ENCODE measurements at regions not wholly inside any gene's neighbourhood (a gene's known extent, or its start where the extent isn't known, plus 50 kb on each side); places are given as distances from the start of the nearest gene placed in this dataset.

- intact Hi-C loops (cut with micrococcal nuclease) = no loop called here
- no peak for DNase-seq
- H3K27ac Mint-ChIP-seq = no peak overlapping the region
- peaks cover 3% of the 10 kb centered on the region for H3K27me3 Mint-ChIP-seq
- H3K9me3 Mint-ChIP-seq = no peaks in the 10 kb centered on the region
- H3K4me1 Mint-ChIP-seq (ENCODE audit: low read depth) = no peaks in the 10 kb centered on the region
- no peak overlapping the region for H3K4me3 Mint-ChIP-seq
- POLR2A ChIA-PET = no interaction called here
- H3K36me3 Mint-ChIP-seq = no peaks in the 10 kb centered on the region
- CTCF ChIA-PET = no interaction called here
These were observed 70.9 kb upstream of the PLEKHG1 start for GRCh38 chr6:150528648-150529285.

GRCh38 chr6:150529646-150530045 lies 70.0 kb upstream of the PLEKHG1 start:
- Mint-ChIP-seq H3K4me3 (no peak overlapping the region), H3K36me3 (no peaks in the 10 kb centered on the region), H3K4me1 (ENCODE audit: low read depth) (no peaks in the 10 kb centered on the region), H3K27ac (no peak overlapping the region), H3K9me3 (no peaks in the 10 kb centered on the region), H3K27me3 (peaks cover 6% of the 10 kb centered on the region)
- ChIA-PET POLR2A (no interaction called here), CTCF (no interaction called here)
- DNase-seq = no peak
- intact Hi-C loops (cut with micrococcal nuclease) = no loop called here

GRCh38 chr6:150531957-150532356 lies 67.7 kb upstream of the PLEKHG1 start:
- Mint-ChIP-seq H3K4me1 (ENCODE audit: low read depth) (no peaks in the 10 kb centered on the region), H3K4me3 (no peak overlapping the region), H3K27me3 (peaks cover 6% of the 10 kb centered on the region), H3K9me3 (no peaks in the 10 kb centered on the region), H3K36me3 (no peaks in the 10 kb centered on the region), H3K27ac (no peak overlapping the region)
- CTCF ChIA-PET = no interaction called here
- intact Hi-C loops (cut with micrococcal nuclease) = no loop called here
- no peak for DNase-seq
- POLR2A ChIA-PET = no interaction called here

GRCh38 chr6:150534553-150534952 lies 65.1 kb upstream of the PLEKHG1 start:
- no peak for DNase-seq
- H3K4me1 Mint-ChIP-seq (ENCODE audit: low read depth) = no peaks in the 10 kb centered on the region
- H3K9me3 Mint-ChIP-seq = no peaks in the 10 kb centered on the region
- intact Hi-C loops (cut with micrococcal nuclease) = no loop called here
- no peak overlapping the region for H3K4me3 Mint-ChIP-seq
- CTCF ChIA-PET = no interaction called here
- POLR2A ChIA-PET = no interaction called here
- H3K36me3 Mint-ChIP-seq = no peaks in the 10 kb centered on the region
- no peak overlapping the region for H3K27ac Mint-ChIP-seq
- H3K27me3 Mint-ChIP-seq = peaks cover 12% of the 10 kb centered on the region

- no peak overlapping the region for H3K4me3 Mint-ChIP-seq
- H3K27me3 Mint-ChIP-seq = peaks cover 13% of the 10 kb centered on the region
- CTCF ChIA-PET = no interaction called here
- intact Hi-C loops (cut with micrococcal nuclease) = no loop called here
- no peak overlapping the region for H3K27ac Mint-ChIP-seq
- POLR2A ChIA-PET = no interaction called here
- H3K4me1 Mint-ChIP-seq (ENCODE audit: low read depth) = no peaks in the 10 kb centered on the region
- no peaks in the 10 kb centered on the region for H3K36me3 Mint-ChIP-seq
- no peak for DNase-seq
- no peaks in the 10 kb centered on the region for H3K9me3 Mint-ChIP-seq
These were observed 64.4 kb upstream of the PLEKHG1 start for GRCh38 chr6:150535151-150535804.

- Mint-ChIP-seq H3K27me3 (peaks cover 16% of the 10 kb centered on the region), H3K4me3 (no peak overlapping the region), H3K9me3 (no peaks in the 10 kb centered on the region), H3K27ac (no peak overlapping the region), H3K4me1 (ENCODE audit: low read depth) (no peaks in the 10 kb centered on the region), H3K36me3 (no peaks in the 10 kb centered on the region)
- intact Hi-C loops (cut with micrococcal nuclease) = no loop called here
- POLR2A ChIA-PET = no interaction called here
- CTCF ChIA-PET = no interaction called here
- no peak for DNase-seq
These were observed 63.9 kb upstream of the PLEKHG1 start for GRCh38 chr6:150535818-150536220.

- ChIA-PET CTCF (no interaction called here), POLR2A (no interaction called here)
- DNase-seq = no peak
- H3K9me3 Mint-ChIP-seq = no peaks in the 10 kb centered on the region
- H3K4me1 Mint-ChIP-seq (ENCODE audit: low read depth) = no peaks in the 10 kb centered on the region
- no peak overlapping the region for H3K27ac Mint-ChIP-seq
- no peaks in the 10 kb centered on the region for H3K36me3 Mint-ChIP-seq
- no peak overlapping the region for H3K4me3 Mint-ChIP-seq
- intact Hi-C loops (cut with micrococcal nuclease) = no loop called here
- H3K27me3 Mint-ChIP-seq = peaks cover 16% of the 10 kb centered on the region
These were observed 62.9 kb upstream of the PLEKHG1 start for GRCh38 chr6:150536835-150537234.

- H3K9me3 Mint-ChIP-seq = no peaks in the 10 kb centered on the region
- POLR2A ChIA-PET = no interaction called here
- no peak for DNase-seq
- H3K4me3 Mint-ChIP-seq = no peak overlapping the region
- H3K4me1 Mint-ChIP-seq (ENCODE audit: low read depth) = no peaks in the 10 kb centered on the region
- H3K36me3 Mint-ChIP-seq = no peaks in the 10 kb centered on the region
- CTCF ChIA-PET = no interaction called here
- intact Hi-C loops (cut with micrococcal nuclease) = no loop called here
- peaks cover 16% of the 10 kb centered on the region for H3K27me3 Mint-ChIP-seq
- H3K27ac Mint-ChIP-seq = no peak overlapping the region
These were observed 62.2 kb upstream of the PLEKHG1 start for GRCh38 chr6:150537491-150537890.

- H3K27ac Mint-ChIP-seq = no peak overlapping the region
- intact Hi-C loops (cut with micrococcal nuclease) = no loop called here
- H3K4me1 Mint-ChIP-seq (ENCODE audit: low read depth) = no peaks in the 10 kb centered on the region
- CTCF ChIA-PET = no interaction called here
- H3K27me3 Mint-ChIP-seq = peaks cover 16% of the 10 kb centered on the region
- H3K9me3 Mint-ChIP-seq = no peaks in the 10 kb centered on the region
- no peak overlapping the region for H3K4me3 Mint-ChIP-seq
- H3K36me3 Mint-ChIP-seq = no peaks in the 10 kb centered on the region
- no peak for DNase-seq
- POLR2A ChIA-PET = no interaction called here
These were observed 61.8 kb upstream of the PLEKHG1 start for GRCh38 chr6:150537893-150538292.

- CTCF ChIA-PET = no interaction called here
- POLR2A ChIA-PET = no interaction called here
- H3K27ac Mint-ChIP-seq = no peak overlapping the region
- no peaks in the 10 kb centered on the region for H3K4me1 Mint-ChIP-seq (ENCODE audit: low read depth)
- H3K9me3 Mint-ChIP-seq = no peaks in the 10 kb centered on the region
- DNase-seq = no peak
- peaks cover 21% of the 10 kb centered on the region for H3K27me3 Mint-ChIP-seq
- intact Hi-C loops (cut with micrococcal nuclease) = no loop called here
- H3K36me3 Mint-ChIP-seq = no peaks in the 10 kb centered on the region
- H3K4me3 Mint-ChIP-seq = no peak overlapping the region
These were observed 60.6 kb upstream of the PLEKHG1 start for GRCh38 chr6:150539111-150539510.

GRCh38 chr6:150539568-150539967 lies 60.1 kb upstream of the PLEKHG1 start:
- intact Hi-C loops (cut with micrococcal nuclease) = no loop called here
- no peaks in the 10 kb centered on the region for H3K9me3 Mint-ChIP-seq
- H3K4me3 Mint-ChIP-seq = no peak overlapping the region
- no peaks in the 10 kb centered on the region for H3K4me1 Mint-ChIP-seq (ENCODE audit: low read depth)
- H3K36me3 Mint-ChIP-seq = no peaks in the 10 kb centered on the region
- ChIA-PET POLR2A (no interaction called here), CTCF (no interaction called here)
- H3K27ac Mint-ChIP-seq = no peak overlapping the region
- no peak for DNase-seq
- peaks cover 20% of the 10 kb centered on the region for H3K27me3 Mint-ChIP-seq

GRCh38 chr6:150541576-150541975 lies 58.1 kb upstream of the PLEKHG1 start:
- H3K27ac Mint-ChIP-seq = no peak overlapping the region
- no peaks in the 10 kb centered on the region for H3K36me3 Mint-ChIP-seq
- intact Hi-C loops (cut with micrococcal nuclease) = no loop called here
- CTCF ChIA-PET = interaction anchor here (1.3 kb wide), 1 partner anchor 123 kb away, joined by 4 read pairs; no protein-coding TSS in a partner anchor
- H3K9me3 Mint-ChIP-seq = no peaks in the 10 kb centered on the region
- H3K27me3 Mint-ChIP-seq = peaks cover 18% of the 10 kb centered on the region
- no peak for DNase-seq
- POLR2A ChIA-PET = no interaction called here
- no peak overlapping the region for H3K4me3 Mint-ChIP-seq
- peaks cover 2% of the 10 kb centered on the region for H3K4me1 Mint-ChIP-seq (ENCODE audit: low read depth)

GRCh38 chr6:150543178-150543577 lies 56.5 kb upstream of the PLEKHG1 start:
- CTCF ChIA-PET = no interaction called here
- POLR2A ChIA-PET = no interaction called here
- peaks cover 24% of the 10 kb centered on the region for H3K27me3 Mint-ChIP-seq

More at GRCh38 chr6:150543178-150543577, 56.5 kb upstream of the PLEKHG1 start:
- Mint-ChIP-seq H3K4me1 (ENCODE audit: low read depth) (peaks cover 2% of the 10 kb centered on the region), H3K9me3 (no peaks in the 10 kb centered on the region), H3K27ac (no peak overlapping the region), H3K36me3 (no peaks in the 10 kb centered on the region), H3K4me3 (no peak overlapping the region)
- no peak for DNase-seq
- intact Hi-C loops (cut with micrococcal nuclease) = no loop called here
